IMR-90 (cell line): ENCODE measurements at regions not wholly inside any gene's neighbourhood (a gene's known extent, or its start where the extent isn't known, plus 50 kb on each side); places are given as distances from the start of the nearest gene placed in this dataset.

Source experiments
- ATAC-seq: fragments of 200-7000 bp; cut with Tn5 transposase; 2 replicates; pipeline ENCODE4 v1.9.1; 2020; ENCODE audit warnings: low read depth, mild to moderate bottlenecking, moderate library complexity
- BruUV-seq: library from RNA; stranded (reverse); fragments of 400-500 nt; replicated peaks from 2 replicates; lab custom pipeline; 2021; lab: Mats Ljungman, UMichigan
- CTCF ChIA-PET: fragments of 300-600 bp; formaldehyde crosslinking; extraction: SDS; loops from one replicate; lab custom pipeline; 2021; ENCODE audit warnings: antibody characterized with exemption; lab: Yijun Ruan, JAX
- POLR2A ChIA-PET: fragments of 300-600 bp; sonication (Branson Sonifier 250); formaldehyde crosslinking; loops from one replicate; lab custom pipeline; 2022; ENCODE audit warnings: antibody characterized with exemption; ENCODE audit not compliant: unreplicated experiment; lab: Charles Lee
- DNase-seq: peaks from one replicate; pipeline ENCODE4 v3.0.0; 2013
- H2AFZ ChIP-seq: replicated peaks from 2 replicates; pipeline ENCODE3; 2013; ENCODE audit warnings: low read length, mild to moderate bottlenecking; ENCODE audit not compliant: poor library complexity
- H2AK5ac ChIP-seq: 2 replicates; pipeline ENCODE4 v1.6.1; 2013; ENCODE audit warnings: low read depth, low read length, inconsistent platforms
- H2AK9ac ChIP-seq: replicated peaks from 2 replicates; pipeline ENCODE3; 2013; ENCODE audit warnings: mild to moderate bottlenecking, low read depth, low read length, moderate library complexity; ENCODE audit not compliant: poor library complexity
- H2BK120ac ChIP-seq: 2 replicates; pipeline ENCODE4 v1.6.1; 2013; ENCODE audit warnings: low read depth, low read length, inconsistent platforms
- H2BK15ac ChIP-seq: 3 replicates; pipeline ENCODE4 v1.6.1; 2013; ENCODE audit warnings: low read depth, low read length, inconsistent platforms
- H2BK20ac ChIP-seq: 2 replicates; pipeline ENCODE4 v1.6.1; 2013; ENCODE audit warnings: low read depth, mild to moderate bottlenecking, inconsistent platforms, low read length, moderate library complexity
- H2BK5ac ChIP-seq: 2 replicates; pipeline ENCODE4 v1.6.1; 2013; ENCODE audit warnings: mild to moderate bottlenecking, low read depth, low read length, inconsistent platforms; ENCODE audit not compliant: poor library complexity, severe bottlenecking
- H3K14ac ChIP-seq: replicated peaks from 2 replicates; pipeline ENCODE4 v1.6.1; 2013; ENCODE audit warnings: low read depth, low read length, inconsistent platforms
- H3K18ac ChIP-seq: 2 replicates; pipeline ENCODE4 v1.6.1; 2013; ENCODE audit warnings: low read depth, low read length, control low read depth
- H3K23ac ChIP-seq: 2 replicates; pipeline ENCODE4 v1.6.1; 2013; ENCODE audit warnings: low read depth, low read length, inconsistent platforms
- H3K27ac ChIP-seq: 2 replicates; pipeline ENCODE4 v1.5.1; 2013; ENCODE audit warnings: mild to moderate bottlenecking, control low read depth, low read length; ENCODE audit not compliant: insufficient read depth
- H3K27me3 ChIP-seq: 2 replicates; pipeline ENCODE4 v1.6.1; 2013; ENCODE audit warnings: low read length; ENCODE audit not compliant: control insufficient read depth, insufficient read depth
- H3K36me3 ChIP-seq: 2 replicates; pipeline ENCODE4 v1.6.1; 2013; ENCODE audit warnings: low read length, mixed read lengths; ENCODE audit not compliant: control insufficient read depth, insufficient read depth
- H3K4ac ChIP-seq: 2 replicates; pipeline ENCODE4 v1.6.1; 2013; ENCODE audit warnings: low read depth, low read length, inconsistent platforms
- H3K4me1 ChIP-seq: 2 replicates; pipeline ENCODE4 v1.6.1; 2013; ENCODE audit warnings: low read length, mixed read lengths; ENCODE audit not compliant: control insufficient read depth, insufficient read depth
- H3K4me2 ChIP-seq: 2 replicates; pipeline ENCODE4 v1.6.1; 2013; ENCODE audit warnings: low read depth, mild to moderate bottlenecking, control low read depth, low read length, moderate library complexity
- H3K4me3 ChIP-seq: 2 replicates; pipeline ENCODE4 v1.5.1; 2013; ENCODE audit warnings: low read depth, mild to moderate bottlenecking, control low read depth, low read length, moderate library complexity; ENCODE audit not compliant: insufficient read depth
- H3K56ac ChIP-seq: 2 replicates; pipeline ENCODE4 v1.6.1; 2013; ENCODE audit warnings: low read length, inconsistent platforms; ENCODE audit not compliant: insufficient read depth; ENCODE audit errors: extremely low read depth
- H3K79me1 ChIP-seq, 2 experiments: 2 replicates each; pipeline ENCODE4 v1.6.1; 2013; ENCODE audit warnings: low read length in 2 of 2, inconsistent platforms in 1 of 2, low read depth in 1 of 2
- H3K9ac ChIP-seq: 2 replicates; pipeline ENCODE4 v1.6.1; 2013; ENCODE audit warnings: low read depth, low read length, control low read depth
- H3K9me1 ChIP-seq: 2 replicates; pipeline ENCODE4 v1.6.1; 2013; ENCODE audit warnings: low read length, inconsistent platforms; ENCODE audit not compliant: insufficient read depth
- H3K9me3 ChIP-seq: 2 replicates; pipeline ENCODE4 v1.6.1; 2013; ENCODE audit warnings: low read length; ENCODE audit not compliant: control insufficient read depth, insufficient read depth
- H4K20me1 ChIP-seq: 2 replicates; pipeline ENCODE4 v1.6.1; 2013; ENCODE audit warnings: low read length, inconsistent platforms; ENCODE audit not compliant: insufficient read depth
- H4K5ac ChIP-seq: 2 replicates; pipeline ENCODE4 v1.6.1; 2013; ENCODE audit warnings: mild to moderate bottlenecking, low read depth, low read length, control low read depth
- H4K8ac ChIP-seq, 2 experiments: 2 replicates each; pipeline ENCODE4 v1.6.1; 2013; ENCODE audit warnings: low read depth in 2 of 2, low read length in 2 of 2, control low read depth in 1 of 2, inconsistent platforms in 1 of 2
- H4K91ac ChIP-seq: 2 replicates; pipeline ENCODE4 v1.6.1; 2013; ENCODE audit warnings: low read depth, low read length, inconsistent platforms; ENCODE audit not compliant: insufficient read depth
- CEBPB ChIP-seq: IDR thresholded peaks from 2 replicates; pipeline ENCODE4 v1.6.1; 2012; ENCODE audit warnings: low read depth, low read length, improper control_type of control experiment
- CHD1 ChIP-seq: IDR thresholded peaks from 2 replicates; pipeline ENCODE4 v1.6.1; 2012; ENCODE audit warnings: low read depth, low read length, improper control_type of control experiment
- MAFK ChIP-seq: IDR thresholded peaks from 2 replicates; pipeline ENCODE4 v1.6.1; 2012; ENCODE audit warnings: low read depth, low read length, improper control_type of control experiment
- MXI1 ChIP-seq: IDR thresholded peaks from 2 replicates; pipeline ENCODE4 v1.6.1; 2012; ENCODE audit warnings: low read depth, mild to moderate bottlenecking, low read length, moderate library complexity, borderline replicate concordance
- NFE2L2 ChIP-seq: fragments of 150-350 bp; IDR thresholded peaks from 2 replicates; pipeline ENCODE4 v1.6.1; 2016; ENCODE audit warnings: low read depth, mild to moderate bottlenecking, low read length
- RAD21 ChIP-seq: IDR thresholded peaks from 2 replicates; pipeline ENCODE4 v1.6.1; 2012; ENCODE audit warnings: low read length, improper control_type of control experiment
- RFX5 ChIP-seq: IDR thresholded peaks from 2 replicates; pipeline ENCODE4 v1.8.0; 2012; ENCODE audit warnings: low read depth, mild to moderate bottlenecking, low read length, moderate library complexity
- SMC3 ChIP-seq: fragments of 150-350 bp; IDR thresholded peaks from 2 replicates; pipeline ENCODE4 v1.6.1; 2016; ENCODE audit warnings: low read depth, mild to moderate bottlenecking, antibody characterized with exemption, low read length, moderate library complexity
- WGBS, 2 experiments: methylation state at CpG; one replicate each; pipeline versions ENCODE4 v1.1.5 to v1.1.7; 2013; ENCODE audit warnings: missing lambda C conversion rate in 2 of 2; ENCODE audit not compliant: insufficient read length in 1 of 2; ENCODE audit errors: extremely low coverage in 2 of 2; 5-methylcytosine and 5-hydroxymethylcytosine counted together
- dilution Hi-C: fragments of 300-500 bp; cut with HindIII; formaldehyde crosslinking; loops from one replicate; pipeline ENCODE4 v1.14.3; 2018; ENCODE audit warnings: low sequenced_read_pairs; ENCODE audit not compliant: unreplicated experiment
- in situ Hi-C: fragments of 300-500 bp; cut with MboI; formaldehyde crosslinking; loops from 3 replicates; pipeline ENCODE4 v1.14.3; 2019; ENCODE audit warnings: low sequenced_read_pairs, inconsistent platforms, mixed read lengths
- intact Hi-C: fragments of 100-400 bp; cut with micrococcal nuclease; formaldehyde crosslinking; loops from 2 replicates; pipeline ENCODE4 v1.10.0; 2022
- TF ChIP-seq, protein P1 (sequence below): conservative IDR thresholded peaks from 2 replicates; pipeline ENCODE4 v1.5.1; 2012; ENCODE audit warnings: mild to moderate bottlenecking, low read depth, low read length, improper control_type of control experiment
- TF ChIP-seq, protein P2 (sequence below): fragments of 150-350 bp; IDR thresholded peaks from 2 replicates; pipeline ENCODE4 v1.6.1; 2017; ENCODE audit warnings: mild to moderate bottlenecking, antibody characterized with exemption, low read length, low read depth
- TF ChIP-seq, protein P3 (sequence below): fragments of 150-350 bp; IDR thresholded peaks from 2 replicates; pipeline ENCODE4 v1.6.1; 2016; ENCODE audit warnings: low read depth, mild to moderate bottlenecking, low read length, moderate library complexity, borderline replicate concordance

DNA sequence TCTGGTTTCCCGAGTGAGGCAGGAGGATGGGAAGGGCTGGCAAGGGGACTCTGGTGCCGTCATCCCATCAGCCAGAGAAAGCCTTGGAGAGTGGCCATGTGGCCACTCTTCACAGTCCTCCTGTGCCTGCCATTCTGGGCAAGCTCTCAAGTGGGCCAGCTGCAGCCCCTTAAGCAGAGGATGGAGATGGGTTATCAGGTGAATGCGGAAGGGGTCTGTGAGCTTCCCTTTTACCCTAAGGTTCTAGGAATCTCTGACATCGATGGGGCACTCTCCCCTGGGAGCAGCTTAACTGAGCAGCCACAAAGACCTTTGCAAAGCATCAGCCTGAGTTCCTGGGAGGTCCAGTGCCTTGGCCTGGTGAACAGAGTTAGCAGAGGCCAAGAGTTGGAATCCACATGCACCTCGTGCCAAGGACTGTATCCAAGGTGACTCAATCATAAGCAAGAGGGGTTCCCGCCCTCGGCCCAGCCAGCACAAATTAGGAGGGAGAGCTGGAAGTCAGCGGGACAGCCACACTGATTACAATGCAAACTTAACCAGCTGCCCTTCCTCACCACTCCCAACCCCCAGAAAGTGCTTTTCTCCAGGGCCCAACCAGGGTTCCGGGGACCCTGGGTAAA, 193.6 kb downstream of the BUD13 start:
- ChIA-PET POLR2A (no interaction called here), CTCF (no interaction called here)
- intact Hi-C loops (no loop called here), in situ Hi-C loops (no loop called here), dilution Hi-C loops (no loop called here)
- Histone ChIP-seq H2BK5ac (no peak overlapping the region), H2BK20ac (no peak overlapping the region), H3K9me3 (no peaks in the 10 kb centered on the region), H2AK5ac (no peak overlapping the region), H3K4me3 (no peak overlapping the region), H3K4me2 (no peak overlapping the region), H2AFZ (no peak overlapping the region), H3K4me1 (no peaks in the 10 kb centered on the region), H3K27me3 (peaks cover 49% of the 10 kb centered on the region), H2BK120ac (no peak overlapping the region), H4K5ac (no peak overlapping the region), H3K27ac (no peak overlapping the region), H3K23ac (no peak overlapping the region), H4K20me1 (no peaks in the 10 kb centered on the region), H3K9ac (no peak overlapping the region), H3K9me1 (no peaks in the 10 kb centered on the region), H4K91ac (no peak overlapping the region), H2AK9ac (no peak overlapping the region), H3K79me1 (no peaks in the 10 kb centered on the region), H3K4ac (no peak overlapping the region), H3K18ac (no peak overlapping the region), H3K36me3 (no peaks in the 10 kb centered on the region), H4K8ac (no peak overlapping the region), H2BK15ac (no peak overlapping the region), H3K14ac (no peak overlapping the region), H3K56ac (no peak overlapping the region)
- no TSS peak for BruUV-seq
- ATAC-seq (no peak), DNase-seq (no peak)
- 0% methylated on average over 1 of the region's 9 CpGs; no CpG with 5 or more reads in 1 of the 2 experiments for WGBS, 2 experiments
- TF ChIP-seq MXI1 (no peak), CEBPB (no peak), CHD1 (no peak), NFE2L2 (no peak), SMC3 (no peak), MAFK (no peak), RAD21 (no peak), RFX5 (no peak)
- TF ChIP-seq, protein P1, sequence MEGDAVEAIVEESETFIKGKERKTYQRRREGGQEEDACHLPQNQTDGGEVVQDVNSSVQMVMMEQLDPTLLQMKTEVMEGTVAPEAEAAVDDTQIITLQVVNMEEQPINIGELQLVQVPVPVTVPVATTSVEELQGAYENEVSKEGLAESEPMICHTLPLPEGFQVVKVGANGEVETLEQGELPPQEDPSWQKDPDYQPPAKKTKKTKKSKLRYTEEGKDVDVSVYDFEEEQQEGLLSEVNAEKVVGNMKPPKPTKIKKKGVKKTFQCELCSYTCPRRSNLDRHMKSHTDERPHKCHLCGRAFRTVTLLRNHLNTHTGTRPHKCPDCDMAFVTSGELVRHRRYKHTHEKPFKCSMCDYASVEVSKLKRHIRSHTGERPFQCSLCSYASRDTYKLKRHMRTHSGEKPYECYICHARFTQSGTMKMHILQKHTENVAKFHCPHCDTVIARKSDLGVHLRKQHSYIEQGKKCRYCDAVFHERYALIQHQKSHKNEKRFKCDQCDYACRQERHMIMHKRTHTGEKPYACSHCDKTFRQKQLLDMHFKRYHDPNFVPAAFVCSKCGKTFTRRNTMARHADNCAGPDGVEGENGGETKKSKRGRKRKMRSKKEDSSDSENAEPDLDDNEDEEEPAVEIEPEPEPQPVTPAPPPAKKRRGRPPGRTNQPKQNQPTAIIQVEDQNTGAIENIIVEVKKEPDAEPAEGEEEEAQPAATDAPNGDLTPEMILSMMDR: no peak
- TF ChIP-seq, protein P2, sequence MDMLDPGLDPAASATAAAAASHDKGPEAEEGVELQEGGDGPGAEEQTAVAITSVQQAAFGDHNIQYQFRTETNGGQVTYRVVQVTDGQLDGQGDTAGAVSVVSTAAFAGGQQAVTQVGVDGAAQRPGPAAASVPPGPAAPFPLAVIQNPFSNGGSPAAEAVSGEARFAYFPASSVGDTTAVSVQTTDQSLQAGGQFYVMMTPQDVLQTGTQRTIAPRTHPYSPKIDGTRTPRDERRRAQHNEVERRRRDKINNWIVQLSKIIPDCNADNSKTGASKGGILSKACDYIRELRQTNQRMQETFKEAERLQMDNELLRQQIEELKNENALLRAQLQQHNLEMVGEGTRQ: no peak
- TF ChIP-seq, protein P3, sequence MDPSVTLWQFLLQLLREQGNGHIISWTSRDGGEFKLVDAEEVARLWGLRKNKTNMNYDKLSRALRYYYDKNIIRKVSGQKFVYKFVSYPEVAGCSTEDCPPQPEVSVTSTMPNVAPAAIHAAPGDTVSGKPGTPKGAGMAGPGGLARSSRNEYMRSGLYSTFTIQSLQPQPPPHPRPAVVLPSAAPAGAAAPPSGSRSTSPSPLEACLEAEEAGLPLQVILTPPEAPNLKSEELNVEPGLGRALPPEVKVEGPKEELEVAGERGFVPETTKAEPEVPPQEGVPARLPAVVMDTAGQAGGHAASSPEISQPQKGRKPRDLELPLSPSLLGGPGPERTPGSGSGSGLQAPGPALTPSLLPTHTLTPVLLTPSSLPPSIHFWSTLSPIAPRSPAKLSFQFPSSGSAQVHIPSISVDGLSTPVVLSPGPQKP: no peak
